HG03135 (cell line): ENCODE measurements at regions not wholly inside any gene's neighbourhood (a gene's known extent, or its start where the extent isn't known, plus 50 kb on each side); places are given as distances from the start of the nearest gene placed in this dataset.

ENCODE experiments used
- ATAC-seq: cut with Tn5 transposase; IDR thresholded peaks from one replicate; pipeline ENCODE4 v1.9.1; 2021; ENCODE audit warnings: mild to moderate bottlenecking, moderate library complexity; ENCODE audit not compliant: unreplicated experiment

- no peak for ATAC-seq
Measured at GRCh38 chr16:73145166-73145880, 97.4 kb upstream of the ZFHX3 start.

- ATAC-seq = no peak
Measured at GRCh38 chr16:73143576-73144422, 95.9 kb upstream of the ZFHX3 start.

DNA sequence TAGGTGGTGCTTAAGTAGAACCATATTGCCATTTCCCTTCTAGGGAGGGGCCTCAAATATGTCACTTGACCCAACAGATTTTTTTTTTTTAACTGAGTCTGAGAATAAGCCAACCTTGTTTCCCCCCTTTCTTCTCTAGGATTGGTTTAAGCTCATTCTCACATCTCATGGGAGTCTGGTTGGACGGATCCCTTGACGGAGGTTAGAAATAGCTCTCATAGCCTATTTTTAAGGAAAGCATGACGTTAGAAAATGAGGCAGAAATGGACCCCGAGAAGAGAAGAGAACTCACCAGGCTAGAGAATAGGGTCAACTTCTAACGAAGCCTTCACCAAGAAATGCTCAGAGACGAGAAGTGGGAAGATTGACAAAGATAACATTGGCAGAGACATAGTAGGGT is 95.1 kb upstream of the ZFHX3 start:
- no peak for ATAC-seq

DNA sequence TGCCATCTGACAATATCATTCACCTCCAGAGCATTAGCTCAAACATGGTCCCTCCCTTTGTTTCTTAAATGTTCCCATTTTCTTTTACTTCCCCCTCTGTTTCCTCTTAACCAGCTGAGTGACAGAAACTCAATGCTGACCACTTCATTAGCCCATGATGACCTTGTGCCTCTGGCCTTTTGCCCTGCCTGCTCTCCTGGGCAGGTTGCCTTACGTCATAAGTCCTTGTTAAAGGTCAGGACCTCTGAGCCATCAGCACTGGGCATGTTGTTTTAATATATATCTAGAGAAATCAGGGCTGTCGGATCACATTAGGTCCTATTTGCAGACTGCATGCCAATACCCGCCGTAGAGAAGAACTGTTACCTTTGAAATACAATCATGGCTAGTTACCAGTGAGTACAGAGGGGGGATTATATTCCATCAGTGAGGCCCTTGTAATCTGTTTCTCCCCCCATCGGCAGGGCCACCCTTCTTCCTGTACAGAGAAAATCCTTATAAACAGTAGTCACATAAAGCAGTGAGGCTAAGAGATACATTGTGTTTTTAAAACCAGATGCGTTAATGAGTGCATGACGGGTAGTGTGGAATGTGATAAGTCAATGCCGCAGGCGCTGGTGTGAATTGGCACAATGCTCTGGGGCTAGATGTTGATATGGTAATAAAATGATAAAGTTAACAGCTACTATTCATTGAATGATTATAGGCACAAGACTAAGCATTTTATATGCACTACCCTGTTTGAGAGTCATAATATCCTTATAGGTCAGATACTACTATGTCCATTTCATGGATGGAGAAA is 94.3 kb upstream of the ZFHX3 start:
- ATAC-seq = no peak

GRCh38 chr16:73140929-73141328 is 93.0 kb upstream of the ZFHX3 start:
- ATAC-seq = no peak

DNA sequence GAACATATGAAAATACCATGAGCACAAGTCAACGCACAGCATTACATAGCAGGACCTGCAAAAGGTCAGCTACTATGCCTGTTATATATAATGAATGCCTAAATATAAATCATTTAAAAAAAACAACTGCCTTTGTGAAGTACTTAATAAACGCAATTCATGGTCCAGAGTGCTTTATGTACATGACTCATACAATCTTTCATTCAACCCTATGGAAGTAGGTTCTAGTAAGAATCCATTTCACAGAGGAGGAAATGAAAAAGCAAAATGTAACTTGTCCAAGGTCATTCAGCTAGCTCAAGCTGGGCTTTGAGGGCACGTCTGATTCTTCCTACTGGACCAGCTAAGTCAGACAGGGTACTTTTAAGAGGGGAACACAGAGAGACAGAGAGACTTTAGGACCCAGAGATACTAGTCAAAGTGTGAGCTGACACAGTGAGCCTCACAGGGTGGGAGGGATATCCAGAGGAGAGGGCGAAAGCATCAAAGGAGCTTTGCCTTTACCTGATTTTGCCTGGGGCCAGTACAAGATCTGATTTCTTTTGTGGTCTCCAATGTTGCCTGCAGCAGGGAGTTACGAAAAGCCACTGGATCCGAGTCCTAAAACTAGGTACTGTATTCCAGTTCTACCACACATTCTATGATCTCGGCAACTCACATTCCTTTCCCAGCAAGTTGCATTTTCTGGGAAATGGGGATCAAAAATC is 83.4 kb upstream of the ZFHX3 start:
- no peak for ATAC-seq

GRCh38 chr16:73129455-73129854 is 81.5 kb upstream of the ZFHX3 start:
- no peak for ATAC-seq

- ATAC-seq = no peak
Measured at GRCh38 chr16:73126525-73126853, 78.6 kb upstream of the ZFHX3 start.

GRCh38 chr16:73125850-73126524 is 78.1 kb upstream of the ZFHX3 start:
- ATAC-seq = no peak

GRCh38 chr16:73124665-73125375 is 76.9 kb upstream of the ZFHX3 start:
- ATAC-seq = no peak

DNA sequence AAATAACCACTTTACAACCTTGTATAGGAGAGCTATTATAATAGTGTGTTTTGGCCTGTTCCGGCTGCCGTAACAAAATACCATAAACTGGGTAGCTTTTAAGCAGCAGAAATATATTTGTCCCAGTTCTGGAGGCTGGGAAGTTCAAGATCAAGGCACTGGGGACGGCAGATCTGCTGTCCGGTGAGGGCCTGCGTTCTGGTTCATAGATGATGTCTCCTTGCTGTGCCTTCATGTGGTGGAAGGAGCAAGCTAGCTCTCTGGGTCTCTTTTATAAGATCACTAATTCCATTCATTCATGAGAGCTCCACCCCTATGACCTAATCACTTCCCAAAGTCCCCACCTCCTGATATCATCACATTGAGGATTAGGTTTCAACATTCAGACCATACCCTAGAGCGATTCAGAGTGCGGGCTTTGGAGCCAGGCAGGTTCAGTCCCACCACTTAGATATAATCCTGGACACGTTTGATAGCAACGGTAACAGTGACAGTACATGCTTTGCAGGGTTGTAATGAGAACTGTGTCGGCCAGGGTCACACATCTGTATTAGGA is 76.2 kb upstream of the ZFHX3 start:
- ATAC-seq = no peak

DNA sequence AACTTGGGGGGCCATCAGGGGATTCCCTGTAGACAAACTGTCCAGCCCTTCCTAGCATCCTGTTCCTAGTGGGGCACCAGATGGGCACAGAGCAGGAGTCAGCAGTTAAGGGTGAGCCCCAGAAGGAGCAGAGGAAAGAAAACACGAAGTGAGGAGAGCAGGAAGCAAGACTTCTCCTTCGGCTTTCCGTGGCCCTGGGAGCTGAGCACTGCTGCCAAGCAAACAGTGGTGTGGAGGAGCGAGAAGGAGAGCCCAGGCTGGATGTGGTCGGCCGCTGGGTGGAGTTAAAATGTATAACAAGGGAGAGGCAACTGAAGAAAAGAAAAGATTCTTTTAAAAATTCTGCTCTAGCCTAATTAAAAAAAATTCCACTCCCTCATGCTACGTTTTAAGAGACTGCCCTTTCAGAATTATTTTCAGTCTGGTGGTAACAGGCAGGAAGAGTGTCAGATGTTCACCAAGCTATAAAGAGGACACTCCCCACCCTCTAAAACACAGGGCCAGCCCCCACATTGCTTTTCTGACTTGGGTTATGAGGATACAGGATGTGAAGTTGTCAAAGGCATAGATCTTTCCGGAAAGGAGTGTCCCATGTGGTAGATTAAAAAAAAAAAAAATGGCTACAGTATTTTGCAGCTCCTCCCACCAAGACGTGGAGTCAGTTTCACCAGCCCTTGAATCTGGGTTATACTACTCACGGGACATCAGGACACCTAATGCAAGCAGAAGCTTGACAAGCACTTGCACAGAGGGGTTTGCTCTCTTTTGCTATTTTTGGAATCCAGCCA is 74.9 kb upstream of the ZFHX3 start:
- ATAC-seq = no peak

DNA sequence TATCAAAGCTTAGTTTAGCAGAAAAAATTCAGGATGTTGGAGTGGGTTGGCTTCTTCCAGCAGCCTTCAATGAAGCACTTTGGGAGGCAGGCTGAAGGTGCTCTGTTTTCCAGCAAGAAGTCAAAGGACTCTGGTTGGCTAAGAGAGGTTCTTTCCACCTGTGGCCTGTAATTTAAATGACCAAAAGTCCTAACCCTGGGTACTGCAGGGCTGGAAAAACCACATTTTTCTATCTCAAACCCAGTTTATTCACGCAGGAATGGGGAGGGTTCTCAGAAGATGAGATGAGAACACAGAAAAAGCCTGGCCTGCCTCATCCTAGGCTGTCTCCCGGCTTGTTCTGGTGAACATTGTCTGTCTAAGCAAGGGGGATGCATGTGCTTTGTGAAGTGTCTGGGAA is 68.6 kb upstream of the ZFHX3 start:
- ATAC-seq = no peak

- no peak for ATAC-seq
Measured at GRCh38 chr16:73113336-73113735, 65.4 kb upstream of the ZFHX3 start.

GRCh38 chr16:73108195-73108963 is 60.5 kb upstream of the ZFHX3 start:
- ATAC-seq = no peak

DNA sequence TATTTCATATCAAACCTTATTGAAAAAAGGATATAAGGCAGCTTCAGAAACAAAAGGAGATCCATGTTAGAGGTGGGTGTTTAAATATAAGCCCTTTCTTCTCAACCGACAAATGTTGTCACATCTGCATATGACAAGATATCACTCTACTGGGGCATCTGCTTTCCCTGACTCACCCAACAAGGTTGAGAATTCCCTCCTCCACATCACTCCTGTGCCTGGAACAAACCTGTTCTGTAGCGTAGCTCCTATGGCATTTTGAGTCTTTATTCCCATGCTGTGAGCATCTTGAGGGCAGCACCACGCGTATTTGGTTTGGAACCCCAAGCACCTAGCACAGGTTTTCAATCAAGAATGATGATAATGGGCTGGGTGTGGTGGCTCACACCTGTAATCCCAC is 59.4 kb upstream of the ZFHX3 start:
- no peak for ATAC-seq

GRCh38 chr16:73106329-73107034 is 58.6 kb upstream of the ZFHX3 start:
- no peak for ATAC-seq
